Common myeloid progenitor, CD34-positive (primary cell): ENCODE measurements at regions not wholly inside any gene's neighbourhood (a gene's known extent, or its start where the extent isn't known, plus 50 kb on each side); places are given as distances from the start of the nearest gene placed in this dataset.
"Not testable (repeated sequence)": the region's sequence is repeated elsewhere in the genome, so short reads cannot be mapped to it uniquely, and the experiment has no call there.

Source experiments
- CTCF ChIA-PET: fragments of 350-600 bp; sonication (Branson Sonifier 250); formaldehyde crosslinking; loops from one replicate; lab custom pipeline; 2021; ENCODE audit warnings: antibody characterized with exemption; lab: Charles Lee
- POLR2A ChIA-PET: fragments of 350-600 bp; sonication (Branson Sonifier 250); formaldehyde crosslinking; loops from one replicate; lab custom pipeline; 2021; ENCODE audit warnings: antibody characterized with exemption; lab: Charles Lee
- DNase-seq, 3 donors: peaks; one replicate each; pipeline versions ENCODE4 v3.0.0 to v3.0.0-alpha.2; 2013
- H3K27ac ChIP-seq, 2 experiments: 1 replicate in 1 of 2; 2 replicates in 1 of 2; pipeline ENCODE4 v1.7.0; 2013; ENCODE audit warnings: inconsistent platforms in 2 of 2, low read length in 2 of 2, mild to moderate bottlenecking in 2 of 2, low read depth in 1 of 2, moderate library complexity in 1 of 2; ENCODE audit not compliant: severe bottlenecking in 2 of 2, insufficient read depth in 1 of 2, poor library complexity in 1 of 2
- H3K27me3 ChIP-seq, 5 experiments: replicated peaks in 2 of 5; 1 replicate in 3 of 5; 2 replicates in 2 of 5; pipeline versions ENCODE4 v1.6.1 to v1.7.0; 2013; ENCODE audit warnings: low read length in 4 of 5, mild to moderate bottlenecking in 2 of 5, moderate library complexity in 2 of 5, inconsistent platforms in 1 of 5; ENCODE audit not compliant: insufficient read depth in 5 of 5, control insufficient read depth in 4 of 5
- H3K36me3 ChIP-seq, 4 experiments: 1 replicate in 2 of 4; 2 replicates in 2 of 4; pipeline versions ENCODE4 v1.6.1 to v1.7.0; 2013; ENCODE audit warnings: low read length in 3 of 4, control low read depth in 1 of 4, mild to moderate bottlenecking in 1 of 4; ENCODE audit not compliant: control insufficient read depth in 4 of 4, insufficient read depth in 4 of 4
- H3K4me1 ChIP-seq, 4 experiments: 1 replicate in 3 of 4; 2 replicates in 1 of 4; pipeline versions ENCODE4 v1.6.1 to v1.7.1; 2013; ENCODE audit warnings: low read length in 3 of 4, mild to moderate bottlenecking in 3 of 4, control low read depth in 1 of 4, inconsistent platforms in 1 of 4, moderate library complexity in 1 of 4; ENCODE audit not compliant: control insufficient read depth in 4 of 4, insufficient read depth in 4 of 4; ENCODE audit errors: control extremely low read depth in 1 of 4
- H3K4me3 ChIP-seq, 7 experiments: 1 replicate in 4 of 7; 2 replicates in 3 of 7; pipeline versions ENCODE4 v1.5.1 to v1.7.0; 2013; ENCODE audit warnings: mild to moderate bottlenecking in 7 of 7, low read length in 6 of 7, moderate library complexity in 6 of 7, inconsistent platforms in 2 of 7, low read depth in 2 of 7, control low read depth in 1 of 7; ENCODE audit not compliant: insufficient read depth in 4 of 7, control insufficient read depth in 1 of 7; ENCODE audit errors: extremely low read depth in 1 of 7
- H3K9me3 ChIP-seq, 5 experiments: 1 replicate in 4 of 5; 2 replicates in 1 of 5; pipeline versions ENCODE4 v1.6.1 to v1.7.1; 2013; ENCODE audit warnings: low read length in 4 of 5, mild to moderate bottlenecking in 2 of 5, inconsistent platforms in 1 of 5, low read depth in 1 of 5, moderate library complexity in 1 of 5; ENCODE audit not compliant: control insufficient read depth in 4 of 5, insufficient read depth in 2 of 5; ENCODE audit errors: control extremely low read depth in 1 of 5
- WGBS: methylation state at CpG from one replicate; pipeline ENCODE4 v1.1.5; 2013; ENCODE audit not compliant: insufficient coverage; 5-methylcytosine and 5-hydroxymethylcytosine counted together

GRCh38 chr11:49368556-49368955 lies 160.2 kb upstream of the FOLH1 start:
- WGBS, result 100% methylated on average over 1 of the region's 2 CpGs
- CTCF ChIA-PET, H3K27ac ChIP-seq: not testable (repeated sequence)

GRCh38 chr11:49365375-49365774 lies 157.0 kb upstream of the FOLH1 start:
- H3K36me3 ChIP-seq, H3K4me1 ChIP-seq, H3K27ac ChIP-seq, DNase-seq, POLR2A ChIA-PET, H3K9me3 ChIP-seq, H3K27me3 ChIP-seq, H3K4me3 ChIP-seq, CTCF ChIA-PET: not testable (repeated sequence)

More at GRCh38 chr11:49368556-49368955, 160.2 kb upstream of the FOLH1 start:
- H3K36me3 ChIP-seq, H3K9me3 ChIP-seq, H3K27me3 ChIP-seq, DNase-seq, H3K4me1 ChIP-seq, H3K4me3 ChIP-seq: not testable (repeated sequence)
- POLR2A ChIA-PET, result interaction anchor here (0.6 kb wide), 1 partner anchor 165 kb away, joined by 3 read pairs; no protein-coding TSS in a partner anchor

- 100% methylated on average over 1 of the region's 2 CpGs for whole genome bisulfite sequencing
- H3K27me3 ChIP-seq, H3K9me3 ChIP-seq, DNase-seq, CTCF ChIA-PET, H3K4me3 ChIP-seq, H3K36me3 ChIP-seq, POLR2A ChIA-PET, H3K27ac ChIP-seq, H3K4me1 ChIP-seq: not testable (repeated sequence)
Observed at GRCh38 chr11:49362994-49363393, 154.6 kb upstream of the FOLH1 start.

DNA sequence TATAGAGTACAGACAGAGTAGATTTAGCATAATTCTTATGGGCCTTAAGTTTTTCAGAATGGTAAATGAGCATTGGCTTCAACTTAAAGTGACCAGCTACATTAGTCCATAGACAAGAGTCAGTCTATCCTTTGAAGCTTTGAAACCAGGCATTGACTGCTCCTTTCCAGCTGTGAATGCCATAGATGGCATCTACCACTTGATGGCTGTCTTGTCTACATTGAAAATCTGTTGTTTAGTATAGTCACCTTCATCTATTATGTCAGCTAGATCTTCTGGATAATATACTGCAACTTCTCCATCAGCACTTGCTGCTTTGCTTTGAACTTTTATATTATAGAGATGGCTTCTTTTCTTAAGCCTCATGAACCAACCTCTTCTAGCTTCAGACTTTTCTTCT lies 146.1 kb upstream of the FOLH1 start:
- CTCF ChIA-PET, result interaction anchor here (0.6 kb wide), 1 partner anchor 132 kb away, joined by 3 read pairs; no protein-coding TSS in a partner anchor
- H3K4me1 ChIP-seq, H3K9me3 ChIP-seq, H3K36me3 ChIP-seq, DNase-seq, H3K4me3 ChIP-seq, H3K27ac ChIP-seq, H3K27me3 ChIP-seq, POLR2A ChIA-PET: not testable (repeated sequence)

DNA sequence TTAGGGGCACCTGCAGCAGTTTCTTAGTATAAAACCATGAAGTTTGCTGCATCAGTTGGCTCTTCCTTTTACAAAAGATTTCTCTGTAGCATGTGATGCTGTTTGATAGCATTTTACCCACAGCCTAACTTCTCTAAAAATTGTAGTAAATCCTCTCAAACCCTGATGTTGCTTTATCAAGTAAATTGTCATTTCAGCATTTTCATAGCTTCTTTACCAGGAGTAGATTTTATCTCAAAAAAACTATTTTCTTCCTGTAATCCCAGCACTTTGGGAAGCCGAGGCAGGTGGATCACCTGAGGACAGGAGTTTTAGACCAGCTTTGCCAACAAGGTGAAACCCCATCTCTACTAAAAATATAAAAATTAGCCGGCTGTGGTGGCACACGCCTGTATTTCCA lies 144.5 kb upstream of the FOLH1 start:
- H3K4me1 ChIP-seq, H3K27ac ChIP-seq, H3K4me3 ChIP-seq, POLR2A ChIA-PET, H3K27me3 ChIP-seq, DNase-seq, H3K36me3 ChIP-seq, H3K9me3 ChIP-seq, CTCF ChIA-PET: not testable (repeated sequence)
- 100% methylated on average over 1 of the region's 3 CpGs for WGBS

GRCh38 chr11:49346627-49347026 lies 138.2 kb upstream of the FOLH1 start:
- H3K27me3 ChIP-seq, DNase-seq, H3K9me3 ChIP-seq, H3K36me3 ChIP-seq, H3K27ac ChIP-seq, H3K4me1 ChIP-seq, POLR2A ChIA-PET, H3K4me3 ChIP-seq: not testable (repeated sequence)
- CTCF ChIA-PET, result interaction anchor here (0.6 kb wide), 1 partner anchor 1294 kb away, joined by 3 read pairs; no protein-coding TSS in a partner anchor

DNA sequence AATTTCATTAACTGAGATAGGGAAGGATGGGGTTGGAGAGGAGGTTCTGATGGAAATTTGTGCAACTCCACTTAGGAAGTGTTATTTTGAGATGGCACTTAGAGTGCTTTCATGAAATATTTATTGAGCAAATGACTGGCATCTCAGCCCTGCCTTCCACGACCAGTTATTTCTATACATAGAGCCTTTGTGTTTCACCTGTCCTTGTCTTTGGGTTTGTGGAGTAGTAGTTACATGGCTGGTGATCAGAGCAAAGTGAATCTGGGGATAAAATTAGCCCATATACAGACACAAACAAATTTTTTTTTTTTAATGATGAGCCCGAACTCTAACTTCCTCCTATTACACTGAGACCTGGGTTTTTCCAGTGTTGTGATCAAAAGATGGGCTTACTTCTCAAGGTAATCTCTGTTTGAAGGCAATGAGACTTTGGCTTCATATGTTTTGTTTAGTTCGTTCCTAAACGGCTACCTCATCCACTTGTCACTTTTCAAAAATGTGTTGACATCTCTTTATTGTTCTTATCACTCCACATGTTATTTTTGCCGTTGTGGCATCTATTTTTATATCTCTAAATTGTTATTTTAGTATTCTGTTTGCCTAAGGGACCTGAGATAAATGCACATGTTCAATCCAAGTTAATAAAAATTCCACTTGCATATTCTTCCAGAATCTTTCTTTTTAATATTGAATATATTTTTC lies 120.2 kb upstream of the FOLH1 start:
- no CpG with 5 or more reads among the region's 5 CpGs for WGBS
- H3K27me3 ChIP-seq, H3K27ac ChIP-seq, CTCF ChIA-PET, H3K9me3 ChIP-seq, H3K36me3 ChIP-seq, H3K4me1 ChIP-seq, H3K4me3 ChIP-seq, DNase-seq, POLR2A ChIA-PET: not testable (repeated sequence)
